Skin epidermis (tissue), 12 donors: ENCODE measurements at regions not wholly inside any gene's neighbourhood (a gene's known extent, or its start where the extent isn't known, plus 50 kb on each side); places are given as distances from the start of the nearest gene placed in this dataset.

Source experiments
- H3K27ac ChIP-seq, 21 experiments: fragments of 200-600 bp; sonication (generic) in 11 of 21; one replicate each; pipeline ENCODE4 v1.5.0; 2020; ENCODE audit warnings: mild to moderate bottlenecking in 3 of 21, inconsistent platforms in 2 of 21, moderate library complexity in 2 of 21
- H3K4me3 ChIP-seq, 7 experiments: fragments of 200-600 bp; sonication (generic) in 2 of 7; one replicate each; pipeline ENCODE4 v1.5.0; 2020; ENCODE audit warnings: inconsistent platforms in 2 of 7, mild to moderate bottlenecking in 2 of 7, moderate library complexity in 1 of 7

- H3K27ac ChIP-seq, result no peak overlapping the region
- H3K4me3 ChIP-seq, result no peak overlapping the region
These were observed 392.0 kb downstream of the NR2F1-AS1 start for GRCh38 chr5:93188876-93189485.

GRCh38 chr5:93186076-93186682 is 394.8 kb downstream of the NR2F1-AS1 start:
- peak overlapping the region in 3 of 21 experiments; percentile 16 to 76 (median 55) for H3K27ac ChIP-seq
- H3K4me3 ChIP-seq, result no peak overlapping the region

- Histone ChIP-seq H3K27ac (no peak overlapping the region), H3K4me3 (no peak overlapping the region)
These were observed 397.0 kb downstream of the NR2F1-AS1 start for GRCh38 chr5:93184041-93184440.

- Histone ChIP-seq H3K27ac (no peak overlapping the region), H3K4me3 (no peak overlapping the region)
These were observed 401.6 kb downstream of the NR2F1-AS1 start for GRCh38 chr5:93179466-93179865.

- no peak overlapping the region for H3K27ac ChIP-seq
- no peak overlapping the region for H3K4me3 ChIP-seq
These were observed 406.1 kb downstream of the NR2F1-AS1 start for GRCh38 chr5:93174930-93175329.

- Histone ChIP-seq H3K27ac (no peak overlapping the region), H3K4me3 (no peak overlapping the region)
These were observed 415.5 kb downstream of the NR2F1-AS1 start for GRCh38 chr5:93165559-93165958.

- no peak overlapping the region for H3K4me3 ChIP-seq
- no peak overlapping the region for H3K27ac ChIP-seq
These were observed 416.3 kb downstream of the NR2F1-AS1 start for GRCh38 chr5:93164690-93165089.

- no peak overlapping the region for H3K4me3 ChIP-seq
- H3K27ac ChIP-seq, result peak overlapping the region in 4 of 21 experiments; percentile 5 to 81 (median 58)
These were observed 417.9 kb downstream of the NR2F1-AS1 start for GRCh38 chr5:93163010-93163663.

GRCh38 chr5:93161661-93162654 is 419.1 kb downstream of the NR2F1-AS1 start:
- no peak overlapping the region for H3K4me3 ChIP-seq
- peak overlapping the region in 10 of 21 experiments; percentile 3 to 83 (median 52) for H3K27ac ChIP-seq

GRCh38 chr5:93158841-93159240 is 422.2 kb downstream of the NR2F1-AS1 start:
- no peak overlapping the region for H3K4me3 ChIP-seq
- H3K27ac ChIP-seq, result peak overlapping the region in 1 of 21 experiments; percentile 29

- H3K4me3 ChIP-seq, result no peak overlapping the region
- H3K27ac ChIP-seq, result no peak overlapping the region
These were observed 424.5 kb downstream of the NR2F1-AS1 start for GRCh38 chr5:93156566-93156965.

- Histone ChIP-seq H3K4me3 (no peak overlapping the region), H3K27ac (no peak overlapping the region)
These were observed 426.5 kb downstream of the NR2F1-AS1 start for GRCh38 chr5:93154535-93154934.

GRCh38 chr5:93153461-93153860 is 427.6 kb downstream of the NR2F1-AS1 start:
- Histone ChIP-seq H3K4me3 (no peak overlapping the region), H3K27ac (no peak overlapping the region)

GRCh38 chr5:93151896-93152295 is 429.1 kb downstream of the NR2F1-AS1 start:
- Histone ChIP-seq H3K27ac (no peak overlapping the region), H3K4me3 (no peak overlapping the region)

GRCh38 chr5:93151121-93151520 is 429.9 kb downstream of the NR2F1-AS1 start:
- Histone ChIP-seq H3K27ac (no peak overlapping the region), H3K4me3 (no peak overlapping the region)

GRCh38 chr5:93150311-93151012 is 430.6 kb downstream of the NR2F1-AS1 start:
- no peak overlapping the region for H3K4me3 ChIP-seq
- H3K27ac ChIP-seq, result peak overlapping the region in 1 of 21 experiments; percentile 54

- no peak overlapping the region for H3K27ac ChIP-seq
- no peak overlapping the region for H3K4me3 ChIP-seq
These were observed 435.3 kb downstream of the NR2F1-AS1 start for GRCh38 chr5:93145767-93146166.

- no peak overlapping the region for H3K27ac ChIP-seq
- no peak overlapping the region for H3K4me3 ChIP-seq
These were observed 436.0 kb downstream of the NR2F1-AS1 start for GRCh38 chr5:93145019-93145418.

GRCh38 chr5:93141969-93142368 is 439.1 kb downstream of the NR2F1-AS1 start:
- H3K27ac ChIP-seq, result no peak overlapping the region
- H3K4me3 ChIP-seq, result no peak overlapping the region
